ENCODE measurements at regions not wholly inside any gene's neighbourhood (a gene's known extent, or its start where the extent isn't known, plus 50 kb on each side); places are given as distances from the start of the nearest gene placed in this dataset.
"Not testable (repeated sequence)": the region's sequence is repeated elsewhere in the genome, so short reads cannot be mapped to it uniquely, and the experiment has no call there.

- no peak for DNase-seq (ENCODE audit: low read depth)
- H3K4me3 ChIP-seq (ENCODE audit: low read depth, low read length): no peak overlapping the region
- no peak for TF ChIP-seq CTCF (IDR thresholded peaks at IDR 0.05; ENCODE audit: control insufficient read depth, extremely low read depth, insufficient read depth)
Observed at GRCh38 chr7:142450695-142451094, 192.8 kb upstream of the PRSS58 start.

DNA sequence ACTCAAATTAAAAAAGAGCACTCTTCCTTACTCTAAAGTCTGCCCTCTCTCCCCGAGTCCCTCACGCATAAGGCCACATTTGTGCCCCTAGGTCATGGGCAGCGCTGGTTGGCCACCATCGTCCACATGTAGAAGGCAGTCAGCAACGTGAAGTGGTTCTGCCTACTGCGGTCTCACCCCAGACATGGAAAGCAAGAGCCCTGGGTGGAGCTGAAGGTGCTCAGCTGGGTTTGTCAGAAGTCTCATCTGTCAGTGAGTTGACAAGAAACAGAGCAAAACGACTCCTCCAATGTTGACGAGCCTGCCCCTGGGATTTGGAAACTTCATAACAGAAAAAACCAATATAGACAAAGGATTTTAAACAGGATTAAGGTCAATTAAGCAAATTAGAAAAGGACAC, 192.3 kb upstream of the PRSS58 start:
- TF ChIP-seq CTCF (IDR thresholded peaks at IDR 0.05; ENCODE audit: control insufficient read depth, extremely low read depth, insufficient read depth): no peak

DNA sequence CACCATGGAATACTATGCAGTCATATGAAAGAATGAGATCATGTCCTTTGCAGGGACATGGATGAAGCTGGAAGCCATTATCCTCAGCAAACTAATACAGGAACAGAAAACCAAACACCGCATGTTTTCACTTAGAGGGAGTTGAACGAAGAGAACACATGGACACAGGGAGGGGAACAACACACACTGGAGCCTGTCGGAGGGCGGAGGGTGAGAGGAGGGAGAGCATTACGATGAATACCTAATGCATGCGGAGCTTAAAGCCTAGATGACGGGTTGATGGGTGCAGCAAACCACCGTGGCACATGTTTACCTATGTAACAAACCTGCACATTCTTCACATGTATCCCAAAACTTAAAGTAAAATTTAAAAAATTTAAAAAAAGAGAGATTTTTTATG, 191.0 kb upstream of the PRSS58 start:
- H3K4me3 ChIP-seq (ENCODE audit: low read depth, low read length); DNase-seq (ENCODE audit: low read depth): not testable (repeated sequence)

More for the DNA sequence above, 192.3 kb upstream of the PRSS58 start:
- H3K4me3 ChIP-seq (ENCODE audit: low read depth, low read length): no peak overlapping the region
- no peak for DNase-seq (ENCODE audit: low read depth)

GRCh38 chr7:142447762-142448161, 189.9 kb upstream of the PRSS58 start:
- H3K4me3 ChIP-seq (ENCODE audit: low read depth, low read length): no peak overlapping the region
- no peak for TF ChIP-seq CTCF (IDR thresholded peaks at IDR 0.05; ENCODE audit: control insufficient read depth, extremely low read depth, insufficient read depth)
- no peak for DNase-seq (ENCODE audit: low read depth)

GRCh38 chr7:142445019-142445686, 187.3 kb upstream of the PRSS58 start:
- DNase-seq (ENCODE audit: low read depth): no peak
- TF ChIP-seq CTCF (IDR thresholded peaks at IDR 0.05; ENCODE audit: control insufficient read depth, extremely low read depth, insufficient read depth): no peak
- no peak overlapping the region for H3K4me3 ChIP-seq (ENCODE audit: low read depth, low read length)

- no peak overlapping the region for H3K4me3 ChIP-seq (ENCODE audit: low read depth, low read length)
- TF ChIP-seq CTCF (IDR thresholded peaks at IDR 0.05; ENCODE audit: control insufficient read depth, extremely low read depth, insufficient read depth): no peak
- no peak for DNase-seq (ENCODE audit: low read depth)
Observed at GRCh38 chr7:142443216-142444010, 185.6 kb upstream of the PRSS58 start.

DNA sequence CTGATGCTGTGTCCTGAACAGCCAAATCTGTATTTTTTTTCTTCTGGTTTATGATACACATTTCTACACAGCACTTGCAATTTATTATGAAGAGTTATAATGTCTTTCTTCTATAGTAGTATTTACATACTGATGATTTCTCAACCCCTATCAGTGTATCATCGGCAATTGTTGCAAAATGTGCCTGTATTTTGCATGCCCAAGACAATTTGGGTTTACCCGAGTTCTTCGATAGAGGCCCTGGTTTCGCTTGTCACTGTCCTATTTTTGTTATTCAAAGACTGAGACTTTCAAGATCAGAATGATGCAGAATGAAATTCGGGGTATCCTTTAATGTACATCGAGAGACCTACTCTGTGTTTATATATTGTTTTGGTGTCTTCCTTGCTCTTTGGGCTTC, 184.5 kb upstream of the PRSS58 start:
- no peak overlapping the region for H3K4me3 ChIP-seq (ENCODE audit: low read depth, low read length)
- no peak for TF ChIP-seq CTCF (IDR thresholded peaks at IDR 0.05; ENCODE audit: control insufficient read depth, extremely low read depth, insufficient read depth)
- no peak for DNase-seq (ENCODE audit: low read depth)
